Subcutaneous abdominal adipose tissue (tissue), 5 donors: ENCODE measurements at regions not wholly inside any gene's neighbourhood (a gene's known extent, or its start where the extent isn't known, plus 50 kb on each side); places are given as distances from the start of the nearest gene placed in this dataset.

Experiments
- H3K27ac ChIP-seq: one replicate; pipeline ENCODE4 v1.7.0; 2013; ENCODE audit warnings: low read depth, mild to moderate bottlenecking, inconsistent platforms, low read length, moderate library complexity
- H3K27me3 ChIP-seq, 5 donors: one replicate each; pipeline ENCODE4 v1.7.0; 2013; ENCODE audit warnings: low read length in 5 of 5, inconsistent platforms in 1 of 5; ENCODE audit not compliant: control insufficient read depth in 5 of 5, insufficient read depth in 4 of 5
- H3K36me3 ChIP-seq, 5 donors: one replicate each; pipeline ENCODE4 v1.7.0; 2013; ENCODE audit warnings: low read length in 5 of 5; ENCODE audit not compliant: control insufficient read depth in 5 of 5, insufficient read depth in 5 of 5
- H3K4me1 ChIP-seq, 5 donors: one replicate each; pipeline ENCODE4 v1.7.0; 2013; ENCODE audit warnings: low read length in 5 of 5, mild to moderate bottlenecking in 3 of 5, moderate library complexity in 1 of 5; ENCODE audit not compliant: control insufficient read depth in 5 of 5, insufficient read depth in 5 of 5
- H3K4me3 ChIP-seq, 5 donors: one replicate each; pipeline ENCODE4 v1.7.0; 2013; ENCODE audit warnings: low read length in 5 of 5, low read depth in 1 of 5
- H3K9ac ChIP-seq, 5 donors: one replicate each; pipeline ENCODE4 v1.7.0; 2013; ENCODE audit warnings: low read length in 5 of 5, mild to moderate bottlenecking in 4 of 5, moderate library complexity in 3 of 5
- H3K9me3 ChIP-seq, 5 donors: one replicate each; pipeline ENCODE4 v1.7.0; 2013; ENCODE audit warnings: low read length in 5 of 5; ENCODE audit not compliant: control insufficient read depth in 5 of 5
- donor health status: healthy.
- donor health status: healthy.
- donor health status: healthy.
- donor health status: healthy.
- donor health status: healthy.

DNA sequence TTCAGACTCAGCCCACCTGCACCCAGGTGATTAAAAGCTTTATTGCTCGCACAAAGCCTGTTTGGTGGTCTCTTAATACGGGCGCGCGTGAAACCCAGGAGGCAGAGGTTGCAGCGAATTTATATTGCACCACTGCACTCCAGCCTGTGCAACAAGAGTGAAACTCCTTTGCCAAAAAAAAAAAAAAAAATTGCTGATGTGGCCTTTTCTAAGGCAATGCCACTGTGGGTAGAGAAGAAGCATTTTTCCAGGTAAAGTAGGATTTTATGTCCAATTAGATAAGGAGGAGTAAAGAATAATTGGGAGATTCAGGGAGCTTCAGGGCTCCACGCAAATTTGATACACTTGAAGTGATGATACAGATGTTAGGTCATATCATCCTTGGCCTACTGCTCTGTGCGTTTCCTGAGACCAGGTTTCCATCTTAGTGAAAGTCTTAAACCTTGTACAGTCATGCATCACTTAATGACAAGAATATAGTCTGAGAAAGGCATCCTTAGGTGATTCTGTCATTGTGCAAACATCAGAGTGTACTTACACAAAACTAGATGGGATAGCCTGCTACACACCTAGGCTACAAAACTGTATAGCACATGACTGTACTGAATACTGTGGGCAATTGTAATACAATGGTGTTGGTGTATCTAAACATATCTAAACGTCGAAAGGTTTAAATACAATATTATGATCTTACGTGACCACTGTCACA lies 150.9 kb downstream of the SPRY2 start:
- Histone ChIP-seq H3K36me3 (no peaks in the 10 kb centered on the region), H3K9me3 (no peaks in the 10 kb centered on the region), H3K27me3 (no peaks in the 10 kb centered on the region)

DNA sequence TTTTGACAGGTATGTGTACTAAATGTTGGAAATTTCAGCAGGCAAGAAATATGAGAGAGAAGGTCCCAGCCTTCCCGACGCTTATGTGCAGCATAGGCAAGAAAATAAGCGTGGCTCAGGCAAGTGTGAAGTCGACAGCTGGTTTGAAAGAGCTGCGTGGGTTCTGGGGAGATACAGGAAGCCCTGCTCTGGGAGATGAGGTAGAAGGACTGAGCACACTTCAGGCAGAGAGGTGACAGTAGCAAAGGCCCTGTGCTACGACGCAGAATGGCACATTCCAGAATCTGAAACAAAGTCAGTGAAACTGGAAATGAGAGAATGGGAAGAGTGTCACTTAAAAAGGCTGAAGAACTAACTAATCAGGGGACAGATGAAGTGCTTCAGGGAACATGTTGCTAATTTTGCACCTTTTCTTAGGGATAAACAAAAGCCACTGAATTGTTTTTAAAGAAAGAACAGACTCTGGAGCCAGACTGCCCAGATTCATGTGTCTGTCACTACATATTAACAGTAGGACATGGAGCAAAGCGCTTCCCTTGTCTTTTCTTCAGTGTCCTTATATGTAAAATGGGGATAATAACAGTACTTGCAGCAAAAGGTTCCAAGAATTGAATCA lies 160.1 kb downstream of the SPRY2 start:
- Histone ChIP-seq H3K27ac (no peak overlapping the region), H3K9me3 (no peaks in the 10 kb centered on the region)

More for the DNA sequence above, 150.9 kb downstream of the SPRY2 start:
- no peak overlapping the region for H3K9ac ChIP-seq
- no peak overlapping the region for H3K27ac ChIP-seq
- H3K4me1 ChIP-seq, result peaks cover 0 to 10% (median 2%) of the 10 kb centered on the region in 5 donors
- H3K4me3 ChIP-seq, result no peak overlapping the region

DNA sequence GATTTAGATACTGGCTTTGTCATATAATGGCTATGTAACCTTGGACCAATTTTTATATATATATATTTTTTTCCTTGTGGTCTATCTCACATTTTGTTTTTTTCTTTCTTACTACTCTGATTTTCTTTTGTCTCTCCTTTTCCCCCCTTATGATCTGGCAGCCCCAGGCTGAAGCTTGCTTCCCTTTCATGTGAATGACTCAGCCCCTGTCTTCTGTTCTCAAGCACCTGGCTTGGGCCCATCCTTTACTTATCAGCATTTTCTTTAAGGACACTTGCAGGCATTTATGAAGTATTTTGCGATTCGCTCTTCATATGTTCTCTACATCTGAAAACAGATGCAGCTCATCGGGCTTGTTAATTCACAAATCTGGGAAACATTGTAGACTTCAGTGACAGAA lies 163.6 kb downstream of the SPRY2 start:
- Histone ChIP-seq H3K9me3 (peaks cover 0 to 6% (median 0%) of the 10 kb centered on the region in 5 donors), H3K4me3 (no peak overlapping the region), H3K36me3 (no peaks in the 10 kb centered on the region), H3K9ac (no peak overlapping the region), H3K27me3 (no peaks in the 10 kb centered on the region), H3K4me1 (no peaks in the 10 kb centered on the region), H3K27ac (no peak overlapping the region)

More for the DNA sequence above, 160.1 kb downstream of the SPRY2 start:
- Histone ChIP-seq H3K36me3 (no peaks in the 10 kb centered on the region), H3K4me1 (no peaks in the 10 kb centered on the region), H3K9ac (no peak overlapping the region), H3K27me3 (no peaks in the 10 kb centered on the region), H3K4me3 (no peak overlapping the region)

DNA sequence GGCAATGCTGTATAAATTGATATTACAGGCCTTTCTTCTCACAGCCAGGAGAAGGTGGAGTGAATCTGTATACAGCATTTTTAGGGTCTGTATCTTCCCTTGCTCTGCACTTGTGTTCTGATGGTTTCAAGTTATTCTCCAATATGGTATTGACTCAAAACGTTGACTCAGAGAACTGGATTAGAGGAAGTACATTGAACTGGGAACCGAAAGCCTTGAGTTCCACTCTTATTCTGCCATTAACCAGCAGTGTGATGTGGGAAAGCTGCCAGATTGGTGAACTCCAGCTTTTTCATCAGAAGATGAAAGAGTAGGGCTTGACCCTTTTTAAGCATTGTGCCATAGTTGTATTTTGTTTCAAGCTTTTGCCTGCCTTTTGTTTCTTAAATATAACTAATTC lies 167.7 kb downstream of the SPRY2 start:
- no peak overlapping the region for H3K4me3 ChIP-seq
- H3K9me3 ChIP-seq, result peaks cover 0 to 6% (median 0%) of the 10 kb centered on the region in 5 donors
- no peaks in the 10 kb centered on the region for H3K27me3 ChIP-seq
- H3K4me1 ChIP-seq, result peaks cover 0 to 8% (median 4%) of the 10 kb centered on the region in 5 donors
- H3K36me3 ChIP-seq, result no peaks in the 10 kb centered on the region
- no peak overlapping the region for H3K9ac ChIP-seq
- H3K27ac ChIP-seq, result no peak overlapping the region

DNA sequence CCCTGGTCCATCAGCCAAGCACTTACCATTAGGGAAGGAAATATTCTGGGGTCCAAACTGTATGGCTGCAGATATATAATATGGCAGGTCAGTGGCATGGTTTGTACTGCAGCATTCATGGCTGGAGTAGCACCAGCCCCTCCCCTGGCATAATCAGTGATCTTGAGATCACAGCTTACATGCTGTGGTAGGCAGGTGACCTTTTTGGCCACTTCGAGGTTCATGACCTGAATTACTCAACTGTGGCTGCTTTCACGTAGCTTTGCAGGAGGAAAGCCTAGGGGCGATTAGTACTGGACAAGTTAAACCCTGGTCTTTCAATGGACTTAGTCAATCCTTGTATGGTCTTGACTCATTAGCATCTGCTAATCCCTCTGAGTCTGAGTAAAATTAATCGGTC lies 169.8 kb downstream of the SPRY2 start:
- Histone ChIP-seq H3K9ac (no peak overlapping the region), H3K27me3 (no peaks in the 10 kb centered on the region), H3K4me1 (peaks cover 0 to 8% (median 4%) of the 10 kb centered on the region in 5 donors), H3K36me3 (no peaks in the 10 kb centered on the region), H3K27ac (no peak overlapping the region), H3K9me3 (peaks cover 0 to 6% (median 0%) of the 10 kb centered on the region in 5 donors), H3K4me3 (no peak overlapping the region)

DNA sequence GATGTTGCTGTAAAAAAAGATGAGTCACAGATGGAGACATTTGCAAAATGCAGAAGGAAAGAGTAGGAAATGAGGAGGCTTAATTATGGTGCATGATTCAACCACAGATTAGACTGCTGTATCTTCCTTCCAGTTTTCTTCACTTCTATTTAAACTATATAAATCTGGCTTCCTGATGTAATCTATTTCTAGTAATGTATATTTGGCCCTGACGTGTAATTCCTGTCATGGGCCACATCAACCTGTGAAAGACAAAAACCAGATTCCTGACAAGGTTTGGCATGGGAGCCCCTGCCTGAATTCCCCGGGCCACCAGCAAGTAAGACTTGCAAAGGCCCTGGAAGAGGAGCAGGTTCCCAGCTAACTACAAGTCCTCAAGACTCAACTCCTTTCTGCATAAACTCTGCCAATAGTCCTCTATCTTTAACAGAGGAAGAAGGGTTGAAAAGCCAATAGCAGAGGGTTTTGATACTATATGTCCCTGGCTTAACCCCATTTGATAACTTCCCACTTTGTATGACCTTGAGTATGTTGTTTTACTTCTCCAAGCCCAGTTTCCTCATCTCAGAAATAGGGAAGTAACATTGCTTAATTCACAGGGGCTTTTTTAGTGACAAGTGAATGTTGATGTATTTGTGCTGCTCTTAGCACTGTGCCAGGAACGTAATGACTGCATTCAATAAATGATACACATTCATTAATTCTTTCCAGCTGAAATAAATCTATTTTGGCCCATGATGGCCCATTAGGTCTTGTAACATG lies 172.7 kb downstream of the SPRY2 start:
- Histone ChIP-seq H3K4me1 (peaks cover 0 to 8% (median 4%) of the 10 kb centered on the region in 5 donors), H3K4me3 (no peak overlapping the region), H3K9me3 (no peaks in the 10 kb centered on the region), H3K27ac (no peak overlapping the region), H3K36me3 (no peaks in the 10 kb centered on the region), H3K9ac (peak overlapping the region in 1 of 5 donors; percentile 5), H3K27me3 (no peaks in the 10 kb centered on the region)

DNA sequence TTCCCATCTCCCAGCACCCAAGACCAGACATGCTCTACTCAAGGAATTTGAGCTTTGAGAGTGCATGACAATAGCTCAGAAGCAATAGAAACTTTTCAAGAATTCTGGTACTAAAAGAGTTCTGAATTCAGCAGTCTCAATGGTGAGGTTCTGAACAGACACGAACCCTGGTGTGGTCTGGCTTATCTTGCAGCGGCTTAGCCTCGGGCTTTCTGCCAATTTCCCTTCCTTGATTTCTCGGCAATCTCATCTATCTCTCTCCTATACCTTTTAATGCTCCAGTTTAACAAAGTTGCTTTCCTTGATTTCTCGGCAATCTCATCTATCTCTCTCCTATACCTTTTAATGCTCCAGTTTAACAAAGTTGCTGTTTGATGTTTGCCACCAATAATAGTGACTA lies 174.6 kb downstream of the SPRY2 start:
- no peak overlapping the region for H3K9ac ChIP-seq
- peaks cover 0 to 8% (median 4%) of the 10 kb centered on the region in 5 donors for H3K4me1 ChIP-seq
- no peak overlapping the region for H3K27ac ChIP-seq
- no peaks in the 10 kb centered on the region for H3K9me3 ChIP-seq
- H3K27me3 ChIP-seq, result no peaks in the 10 kb centered on the region
- no peak overlapping the region for H3K4me3 ChIP-seq
- no peaks in the 10 kb centered on the region for H3K36me3 ChIP-seq

DNA sequence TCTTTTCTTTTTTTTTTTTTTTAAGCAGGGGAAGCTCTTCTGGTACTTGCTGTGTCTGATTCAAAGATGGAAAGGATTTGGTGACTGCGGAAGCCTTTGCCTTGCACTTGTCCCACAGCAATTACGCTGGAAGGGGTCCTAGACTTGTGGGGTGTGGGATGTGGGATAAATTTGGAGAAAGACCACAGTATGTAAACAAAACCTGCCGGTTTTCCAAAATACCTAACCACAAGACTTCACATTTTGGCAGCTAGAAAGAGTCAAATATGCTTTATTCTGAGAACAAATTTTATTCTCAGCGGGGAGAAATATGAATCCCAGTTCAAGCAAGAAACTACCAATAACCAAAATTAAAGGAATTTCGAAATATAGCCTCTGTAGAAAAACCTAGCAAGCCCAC lies 176.5 kb downstream of the SPRY2 start:
- no peaks in the 10 kb centered on the region for H3K36me3 ChIP-seq
- no peaks in the 10 kb centered on the region for H3K27me3 ChIP-seq
- no peak overlapping the region for H3K9ac ChIP-seq
- H3K27ac ChIP-seq, result no peak overlapping the region
- peaks cover 0 to 8% (median 4%) of the 10 kb centered on the region in 5 donors for H3K4me1 ChIP-seq
- no peaks in the 10 kb centered on the region for H3K9me3 ChIP-seq
- H3K4me3 ChIP-seq, result no peak overlapping the region

DNA sequence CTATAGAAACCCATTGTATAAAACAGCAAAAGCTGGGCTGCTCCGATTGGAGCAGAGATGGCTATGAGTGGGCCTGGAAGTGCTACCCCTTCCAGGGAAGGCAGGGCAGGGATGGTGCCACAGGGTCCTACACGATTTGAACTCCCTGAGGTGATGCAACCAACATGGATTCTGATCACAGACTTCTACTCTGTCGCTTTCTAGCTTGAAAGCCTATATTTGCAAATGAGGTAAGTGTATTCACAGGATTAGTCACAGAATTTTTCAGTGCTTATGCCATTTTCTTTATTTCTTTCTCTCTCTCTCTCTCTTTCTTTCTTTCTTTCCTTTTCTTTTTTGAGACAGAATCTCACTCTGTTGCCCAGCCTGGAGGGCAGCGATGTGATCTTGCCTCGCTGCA lies 179.0 kb downstream of the SPRY2 start:
- H3K4me1 ChIP-seq, result no peaks in the 10 kb centered on the region
- no peak overlapping the region for H3K27ac ChIP-seq

DNA sequence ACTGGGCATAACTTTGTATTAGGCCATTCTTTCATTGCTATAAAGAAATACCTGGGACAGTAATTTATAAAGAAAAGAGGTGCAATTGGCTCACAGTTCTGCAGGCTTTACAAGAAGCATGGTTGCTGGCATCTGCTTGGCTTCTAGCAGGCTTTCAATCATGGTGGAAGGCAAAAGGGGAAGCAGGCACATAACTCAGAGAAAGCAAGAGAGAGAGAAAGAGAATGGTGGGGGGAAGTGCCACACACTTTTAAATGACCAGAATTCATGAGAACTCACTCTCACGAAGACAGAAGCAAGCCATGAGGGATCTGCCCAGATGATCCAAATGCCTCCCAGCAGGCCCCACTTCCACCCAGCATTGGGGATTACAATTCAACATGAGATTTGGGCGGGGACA lies 179.7 kb downstream of the SPRY2 start:
- Histone ChIP-seq H3K9ac (no peak overlapping the region), H3K4me3 (no peak overlapping the region), H3K27me3 (no peaks in the 10 kb centered on the region), H3K27ac (no peak overlapping the region), H3K36me3 (no peaks in the 10 kb centered on the region), H3K4me1 (no peaks in the 10 kb centered on the region), H3K9me3 (no peaks in the 10 kb centered on the region)

More for the DNA sequence above, 179.0 kb downstream of the SPRY2 start:
- no peak overlapping the region for H3K9ac ChIP-seq
- H3K9me3 ChIP-seq, result no peaks in the 10 kb centered on the region
- no peak overlapping the region for H3K4me3 ChIP-seq
- no peaks in the 10 kb centered on the region for H3K36me3 ChIP-seq
- H3K27me3 ChIP-seq, result no peaks in the 10 kb centered on the region
